Ovary (tissue), 3 donors: ENCODE measurements at regions not wholly inside any gene's neighbourhood (a gene's known extent, or its start where the extent isn't known, plus 50 kb on each side); places are given as distances from the start of the nearest gene placed in this dataset.

Experiments
- CTCF ChIP-seq, 3 donors: fragments of 450-650 bp in 2 of 3; fragments of 200-600 bp in 1 of 3; IDR thresholded peaks; one replicate each; pipeline versions ENCODE4 v1.5.1 to v1.8.0; 2016 to 2022; ENCODE audit warnings: antibody characterized with exemption in 3 of 3, mild to moderate bottlenecking in 1 of 3
- POLR2A ChIP-seq: fragments of 450-650 bp; IDR thresholded peaks from one replicate; pipeline ENCODE4 v1.6.1; 2017; ENCODE audit warnings: antibody characterized with exemption, mild to moderate bottlenecking, moderate library complexity
- donor health status: DM: no; HTN: no; CAD: no.

GRCh38 chr16:63462316-63462715, 1426.1 kb upstream of the CDH8 start:
- no peak for TF ChIP-seq POLR2A
- TF ChIP-seq CTCF (IDR thresholded peaks at IDR 0.05): no peak
